GM21515 (cell line): ENCODE measurements at regions not wholly inside any gene's neighbourhood (a gene's known extent, or its start where the extent isn't known, plus 50 kb on each side); places are given as distances from the start of the nearest gene placed in this dataset.

Experiments
- ATAC-seq: cut with Tn5 transposase; IDR thresholded peaks from one replicate; pipeline ENCODE4 v1.9.1; 2021; ENCODE audit not compliant: unreplicated experiment

DNA sequence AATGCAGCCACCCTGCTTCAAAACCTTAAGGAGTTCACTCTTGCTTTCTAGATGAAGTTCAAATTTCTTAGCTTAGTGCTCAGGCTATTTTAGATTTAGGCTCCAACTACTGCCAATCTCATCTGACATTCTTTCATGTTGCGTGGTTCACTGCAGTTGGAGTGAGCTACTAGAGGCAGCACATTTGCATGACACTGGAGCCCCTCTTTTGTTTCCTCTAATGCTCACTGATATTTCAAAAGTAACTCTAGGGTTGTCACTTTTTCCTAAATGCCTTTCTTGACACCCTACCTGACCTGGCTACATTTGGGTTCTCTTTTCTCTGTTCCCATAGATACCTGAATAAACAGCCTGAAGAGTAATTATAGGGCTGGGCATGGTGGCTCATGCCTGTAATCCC is 586.5 kb upstream of the GOT2 start:
- ATAC-seq, result no peak

DNA sequence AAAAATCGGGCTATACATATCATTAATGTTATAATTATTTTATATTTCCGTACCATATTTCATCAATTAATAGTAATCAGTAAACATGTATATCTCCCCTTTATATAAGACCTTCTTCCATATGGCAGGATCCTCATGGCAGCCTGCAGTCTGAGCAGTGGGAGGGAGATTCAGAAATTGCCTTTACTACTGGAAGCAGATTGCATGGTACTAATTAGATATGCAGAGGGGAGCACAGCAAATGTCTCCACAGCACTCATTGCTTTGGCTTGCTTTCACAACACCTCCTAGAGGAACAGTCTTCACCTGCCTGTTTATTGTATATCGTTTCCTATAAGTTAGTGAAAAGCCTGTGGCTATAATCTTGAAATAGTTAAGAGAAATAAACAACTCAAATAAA is 585.8 kb upstream of the GOT2 start:
- ATAC-seq, result no peak

DNA sequence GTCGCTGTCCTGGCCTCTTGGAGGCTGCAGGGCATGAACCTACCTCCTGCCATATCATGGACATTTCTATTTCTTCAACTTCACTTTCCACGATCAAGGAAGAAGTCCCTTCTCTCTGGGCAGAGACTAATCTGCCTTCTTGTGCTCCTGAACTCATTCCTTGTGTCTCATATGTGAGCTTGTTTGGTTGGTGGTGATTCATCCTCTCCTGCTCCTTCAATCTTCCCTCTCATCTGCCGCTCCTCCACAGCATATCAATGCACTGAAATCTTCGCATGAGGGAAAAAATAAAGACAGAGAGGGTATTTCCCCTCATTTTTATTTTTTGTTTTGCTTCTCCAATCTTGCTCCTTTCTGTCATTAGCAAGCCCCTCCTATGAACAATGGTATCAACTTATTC is 571.7 kb upstream of the GOT2 start:
- ATAC-seq, result no peak

DNA sequence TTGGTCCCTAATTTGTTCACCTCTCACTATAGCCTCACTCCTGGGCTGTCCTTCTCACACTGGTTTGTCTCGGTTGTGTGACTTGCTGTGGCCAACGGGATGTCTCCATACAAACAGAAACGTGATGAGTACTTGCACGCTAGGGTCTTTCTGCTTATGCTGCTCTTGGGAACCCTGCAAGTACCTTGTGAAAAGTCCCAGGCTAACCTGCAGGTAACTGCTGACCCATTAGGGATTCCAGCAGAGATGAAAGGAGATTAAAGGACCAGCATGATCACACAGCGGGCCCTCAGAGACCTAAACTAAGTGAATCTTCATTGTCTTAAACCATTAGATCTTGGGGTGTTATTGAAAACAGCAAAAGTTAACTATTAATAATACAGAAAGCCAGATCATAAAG is 562.8 kb upstream of the GOT2 start:
- no peak for ATAC-seq

DNA sequence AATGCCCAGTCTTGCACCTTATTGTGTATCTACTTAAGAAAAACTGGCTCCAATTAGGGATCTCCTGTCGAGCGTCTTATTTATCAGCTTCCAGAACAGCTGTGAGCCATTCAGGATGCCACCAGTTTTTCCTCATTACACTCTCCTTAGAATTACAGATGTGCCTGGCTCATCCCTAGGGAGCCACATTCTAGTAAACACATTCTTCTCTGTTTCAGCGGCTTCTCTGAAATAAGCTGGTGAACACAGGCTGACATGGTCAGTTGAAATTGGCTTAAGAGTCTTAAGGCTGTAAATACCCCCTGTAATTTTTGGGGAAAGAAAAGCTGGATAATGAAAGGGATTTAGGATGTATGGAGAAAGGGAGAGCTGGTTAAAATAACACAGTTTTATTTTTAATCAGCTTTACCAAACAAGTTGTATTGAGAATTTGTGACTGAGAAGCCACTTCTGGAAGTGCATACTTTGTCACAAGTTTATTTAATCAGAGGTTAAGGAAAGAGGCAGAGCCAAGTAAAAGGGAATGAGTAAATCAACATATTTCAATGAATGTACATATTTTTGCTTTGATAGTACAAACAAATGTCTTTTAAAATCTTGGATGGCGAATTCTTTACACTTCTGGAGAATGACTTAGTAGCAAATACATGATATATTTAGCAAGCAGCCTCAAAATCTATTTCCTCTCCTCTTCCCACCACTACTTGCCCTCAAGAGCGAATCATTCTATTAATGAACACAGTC is 562.0 kb upstream of the GOT2 start:
- no peak for ATAC-seq

DNA sequence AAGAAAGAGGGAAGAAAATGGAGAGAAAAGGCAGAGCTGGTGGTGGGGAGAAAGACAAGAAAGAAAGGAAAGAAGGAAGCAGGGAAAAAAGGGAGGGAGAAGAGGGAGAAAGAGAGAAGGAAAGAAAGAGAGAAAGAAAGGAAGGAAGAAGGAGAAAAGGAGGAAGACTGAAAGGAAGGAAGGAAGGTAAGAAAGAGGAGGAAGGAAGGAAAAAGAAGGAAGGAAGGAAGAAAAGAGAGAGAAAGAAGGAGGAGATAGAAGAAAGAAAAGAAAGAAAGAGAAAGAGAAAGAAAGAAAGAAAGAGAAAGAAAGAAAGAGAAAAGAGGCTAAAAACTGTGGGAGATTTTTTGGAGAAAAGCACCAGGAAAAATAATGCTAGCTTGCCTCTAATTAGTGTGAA is 561.4 kb upstream of the GOT2 start:
- ATAC-seq, result no peak

DNA sequence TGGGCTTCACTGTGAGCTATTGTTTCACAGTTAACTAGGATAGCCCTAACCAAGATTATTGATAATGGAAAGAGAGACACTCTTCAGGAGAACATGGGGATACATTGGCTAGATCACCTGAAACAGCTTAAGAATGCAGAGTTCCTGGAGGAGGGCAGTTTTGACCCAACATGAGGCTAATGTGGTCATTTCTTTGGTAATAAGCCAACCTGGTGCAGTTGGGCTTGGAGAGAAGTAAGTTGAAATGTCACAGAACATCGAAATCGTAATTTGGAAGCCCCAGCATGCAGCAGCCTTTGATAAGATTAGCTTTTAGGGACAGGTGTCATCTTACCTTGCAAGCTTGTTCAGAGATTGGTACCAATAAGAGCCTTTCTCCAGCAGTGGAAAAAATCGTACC is 556.6 kb upstream of the GOT2 start:
- no peak for ATAC-seq

DNA sequence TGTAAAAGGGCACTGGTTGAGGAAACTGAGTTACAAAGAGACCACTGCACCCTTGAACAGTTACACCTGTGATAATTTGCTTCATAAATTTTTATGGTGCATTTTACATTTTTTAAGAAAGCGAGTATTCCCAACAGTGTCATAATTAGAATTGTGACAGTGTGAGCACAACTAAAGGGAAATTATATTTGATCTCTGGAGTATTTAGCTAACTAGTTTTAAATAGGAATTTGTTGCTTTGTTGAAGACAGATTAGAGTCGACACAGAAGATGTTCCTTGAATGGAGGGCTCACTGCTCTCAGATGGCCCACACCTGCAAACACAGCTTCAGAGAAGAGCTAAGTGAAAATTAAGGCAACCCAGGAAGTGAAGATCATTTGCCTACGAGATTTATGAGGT is 555.0 kb upstream of the GOT2 start:
- ATAC-seq, result no peak

DNA sequence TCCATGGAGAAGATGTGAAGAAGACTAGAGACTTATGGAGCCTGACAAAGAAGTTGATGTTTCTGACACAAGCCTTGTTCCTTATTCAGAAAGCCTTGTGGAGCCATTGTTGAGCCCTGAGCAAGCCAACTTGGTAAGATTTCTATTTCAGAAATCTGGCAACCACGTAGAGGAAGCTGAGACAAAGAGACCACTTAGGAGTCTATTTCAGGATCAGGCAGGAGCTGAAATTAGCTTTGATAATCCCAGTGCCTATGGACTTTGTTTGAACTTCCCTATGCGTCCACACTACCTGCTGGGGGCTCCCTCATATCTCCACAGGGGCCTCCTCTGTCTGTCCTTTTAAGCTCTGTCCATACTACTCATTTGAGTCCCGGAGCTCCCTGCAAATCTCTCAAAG is 540.0 kb upstream of the GOT2 start:
- ATAC-seq, result no peak

DNA sequence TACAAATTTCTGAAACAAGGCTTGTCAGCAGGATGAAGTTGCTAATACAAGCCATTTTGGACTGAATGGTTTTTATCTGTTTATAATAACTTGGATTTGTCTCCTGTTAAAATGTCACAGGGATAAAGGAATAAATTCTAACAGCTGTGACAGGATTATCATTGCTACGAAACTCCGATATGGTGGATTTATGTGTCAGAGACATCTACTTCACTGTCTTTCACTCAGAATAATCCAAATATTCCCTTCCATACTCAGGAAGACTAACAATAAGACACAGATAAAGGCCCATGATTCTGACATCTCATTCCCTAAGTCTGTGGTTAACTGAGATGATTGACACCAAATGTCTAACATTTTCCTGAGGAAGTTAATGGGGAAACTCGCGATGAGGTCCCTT is 529.8 kb upstream of the GOT2 start:
- ATAC-seq, result no peak

DNA sequence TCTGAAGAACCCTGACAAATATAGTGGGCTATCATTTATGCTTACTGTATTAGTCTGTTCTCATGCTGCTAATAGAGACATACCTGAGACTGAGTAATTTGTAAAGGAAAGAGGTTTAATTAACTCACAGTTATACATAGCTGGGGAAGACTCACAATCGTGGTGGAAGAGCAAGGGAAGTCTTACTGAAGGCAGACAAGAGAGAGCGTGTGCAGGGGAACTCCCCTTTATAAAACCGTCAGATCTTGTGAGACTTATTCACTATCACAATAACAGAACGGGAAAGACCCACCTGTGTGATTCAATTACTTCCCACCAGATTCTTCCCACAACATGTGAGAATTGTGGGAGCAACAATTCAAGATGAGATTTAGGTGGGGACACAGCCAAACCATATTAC is 526.8 kb upstream of the GOT2 start:
- no peak for ATAC-seq

DNA sequence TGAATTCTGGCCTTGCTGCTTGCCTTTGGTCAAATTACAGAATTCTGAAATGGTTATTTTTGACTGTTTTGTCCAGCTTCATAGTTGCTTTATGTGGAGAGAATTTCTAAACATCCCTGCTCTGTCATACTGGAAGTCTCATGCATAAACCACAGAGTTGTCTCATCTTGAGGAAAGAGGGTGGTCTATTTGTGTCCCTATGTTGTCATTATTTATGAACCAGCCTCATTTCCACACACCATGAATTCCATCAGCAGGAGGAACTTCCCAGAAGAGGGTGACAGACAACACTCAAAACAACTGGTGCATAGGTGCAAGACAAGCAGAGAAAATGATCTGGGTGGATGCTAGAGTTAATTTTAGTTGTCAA is 525.8 kb upstream of the GOT2 start:
- no peak for ATAC-seq

DNA sequence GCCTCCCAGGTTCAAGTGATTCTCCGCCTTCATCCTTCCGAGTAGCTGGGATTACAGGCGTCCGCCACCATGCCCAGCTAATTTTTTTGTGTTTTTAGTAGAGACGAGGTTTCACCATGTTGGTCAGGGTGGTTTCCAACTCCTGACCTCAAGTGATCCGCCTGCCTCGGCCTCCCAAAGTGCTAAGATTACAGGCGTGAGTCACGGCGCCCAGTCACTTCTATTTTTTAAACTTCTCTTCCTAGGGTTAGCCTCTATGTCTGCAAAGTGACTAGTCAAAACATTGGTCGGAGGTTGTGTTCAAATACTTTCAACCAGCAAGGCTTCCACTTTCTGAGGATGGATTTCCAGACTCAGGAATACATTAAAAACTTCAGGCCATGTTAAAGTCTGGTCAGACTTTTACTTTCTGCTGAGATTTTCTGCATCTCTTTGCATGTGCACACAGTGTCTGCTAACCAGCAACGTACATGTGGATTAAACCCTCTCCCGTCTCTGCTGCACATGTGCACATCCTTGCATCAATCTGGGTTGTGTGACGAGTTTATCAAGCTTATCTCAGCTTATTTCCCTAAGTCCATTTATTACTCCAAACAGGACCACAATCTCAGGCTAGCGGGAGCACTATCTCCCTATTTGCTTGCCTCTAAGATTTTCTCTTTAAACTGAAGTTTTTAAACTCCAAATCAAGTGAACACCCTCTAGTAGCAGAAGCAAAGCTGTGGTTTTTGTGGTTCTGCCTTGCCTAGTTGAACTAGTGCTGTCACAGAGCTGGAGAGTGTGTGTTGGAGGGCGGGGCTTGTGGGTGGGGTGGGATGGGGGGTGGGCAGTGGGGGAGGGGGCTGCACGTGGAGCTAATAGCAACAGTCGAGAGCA is 525.2 kb upstream of the GOT2 start:
- ATAC-seq, result no peak

DNA sequence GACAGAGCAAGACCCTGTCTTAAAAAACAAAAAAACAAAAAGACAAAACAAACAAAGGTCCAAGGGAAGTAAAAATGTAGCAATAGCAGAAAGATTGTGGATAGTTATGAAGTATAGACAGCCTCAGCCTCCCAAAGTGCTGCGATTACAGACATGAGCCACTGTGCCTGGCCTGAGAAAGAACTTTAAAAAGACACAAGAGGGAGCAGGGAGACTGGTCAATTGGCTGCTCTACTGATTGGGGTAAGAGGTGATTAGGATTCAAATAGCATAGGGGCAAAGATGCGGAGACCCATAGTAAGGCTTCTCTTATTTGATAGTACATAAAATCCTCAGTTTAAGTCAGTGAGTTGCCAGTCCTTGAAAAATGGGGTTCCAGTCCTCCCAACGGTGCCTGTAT is 518.2 kb upstream of the GOT2 start:
- ATAC-seq, result no peak

DNA sequence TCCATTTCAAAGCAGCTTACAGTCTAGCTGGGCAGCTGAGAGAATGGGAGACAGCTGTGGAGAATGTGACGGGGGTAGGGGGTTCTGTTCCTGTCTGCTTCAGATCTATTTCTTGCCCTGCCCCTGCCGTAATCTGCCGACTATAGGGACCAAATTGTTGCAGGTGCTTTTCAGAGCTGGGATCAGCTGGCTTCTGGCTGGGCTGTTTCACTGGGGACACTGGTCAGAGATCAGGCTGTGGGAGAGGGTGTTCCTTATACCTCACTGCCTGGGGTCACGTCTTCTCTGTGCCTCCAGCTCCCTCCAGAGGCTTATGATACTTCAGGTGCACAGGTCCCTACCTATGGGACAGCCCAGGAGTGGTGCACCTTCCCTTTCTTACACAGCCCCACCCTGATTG is 514.9 kb upstream of the GOT2 start:
- no peak for ATAC-seq

DNA sequence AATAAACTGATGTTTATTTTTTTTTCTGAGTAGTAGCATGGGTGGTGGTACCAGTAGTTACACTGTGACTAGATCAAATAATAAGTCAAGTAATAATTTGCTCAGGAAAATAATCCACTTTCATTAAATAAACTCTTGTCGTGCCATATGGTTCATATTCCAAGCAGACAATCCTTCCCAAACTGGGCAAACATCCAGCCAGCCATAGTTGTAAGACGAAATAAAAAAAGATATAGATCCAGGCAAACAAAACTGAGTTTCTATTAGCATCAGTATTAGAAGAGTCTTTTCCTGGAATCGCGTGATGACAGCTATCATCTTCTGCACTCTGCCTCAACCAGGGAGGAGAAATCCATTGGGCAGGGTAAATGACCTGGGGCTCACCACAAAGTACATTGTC is 508.4 kb upstream of the GOT2 start:
- no peak for ATAC-seq

DNA sequence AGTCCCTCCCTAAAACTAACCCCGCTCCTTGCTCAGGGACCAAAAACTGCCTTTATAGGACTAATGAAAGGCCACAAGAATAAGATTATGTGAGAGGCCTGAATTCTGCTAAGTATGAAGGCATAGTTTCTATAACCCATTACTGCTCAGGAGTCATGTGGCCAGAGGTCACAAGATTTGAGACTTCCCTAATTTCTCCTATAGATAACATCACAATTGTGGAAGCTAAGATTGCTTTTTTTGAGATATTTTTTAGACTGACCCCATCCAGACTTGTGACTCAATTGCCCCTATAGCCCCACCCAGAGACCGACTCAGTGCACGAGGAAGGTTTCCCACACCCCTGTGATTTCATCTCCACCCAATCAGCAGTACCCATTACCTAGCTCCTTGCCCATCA is 504.1 kb upstream of the GOT2 start:
- no peak for ATAC-seq

DNA sequence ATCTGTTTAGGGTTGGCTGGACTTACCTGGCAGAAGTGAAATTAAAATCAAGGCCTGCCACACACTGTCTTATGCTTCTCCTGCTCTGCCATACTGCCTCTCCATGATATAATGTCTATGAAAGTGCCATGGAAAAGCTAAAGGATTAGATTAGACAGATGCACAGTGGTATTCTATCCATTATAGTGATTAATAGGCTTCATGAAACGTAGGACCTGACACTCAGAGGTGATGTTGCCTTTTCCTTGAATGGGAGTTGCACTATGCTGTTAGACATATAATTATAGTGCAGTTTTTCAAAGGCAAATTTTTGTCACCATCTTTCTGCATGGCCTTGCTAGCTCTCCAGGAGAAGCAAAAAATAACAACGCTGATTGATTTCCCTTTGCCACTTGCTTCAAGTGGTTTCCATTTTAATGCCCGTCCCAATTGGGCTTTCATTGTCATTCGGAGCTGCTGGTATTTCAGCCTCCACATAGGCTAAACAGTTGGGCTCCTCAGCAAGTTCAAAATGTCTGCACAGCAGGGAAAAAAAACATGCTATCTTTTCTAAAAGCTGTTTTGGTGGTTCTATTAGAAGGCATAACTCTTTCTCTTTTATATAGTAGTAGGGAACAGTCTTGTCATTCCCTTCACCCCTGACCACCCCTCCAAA is 502.8 kb upstream of the GOT2 start:
- no peak for ATAC-seq

DNA sequence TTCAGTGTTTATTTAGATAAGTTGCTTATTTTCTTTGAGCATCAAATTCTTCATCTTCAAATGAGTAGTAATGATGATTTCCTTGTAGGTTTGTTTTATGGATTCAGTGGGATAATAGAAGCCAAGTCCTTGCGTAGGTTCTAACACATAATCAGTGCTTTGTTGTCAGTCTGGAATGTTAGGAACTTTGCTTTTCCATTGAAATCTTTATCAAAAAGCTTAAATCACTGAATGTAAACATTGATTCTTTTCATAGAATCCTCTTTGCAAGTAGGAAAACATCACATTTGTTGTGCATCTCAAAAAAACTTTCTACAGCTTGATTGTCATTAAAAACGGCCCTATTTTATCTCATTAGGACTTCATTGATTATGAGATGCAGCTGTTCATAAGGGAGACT is 490.3 kb upstream of the GOT2 start:
- ATAC-seq, result no peak

DNA sequence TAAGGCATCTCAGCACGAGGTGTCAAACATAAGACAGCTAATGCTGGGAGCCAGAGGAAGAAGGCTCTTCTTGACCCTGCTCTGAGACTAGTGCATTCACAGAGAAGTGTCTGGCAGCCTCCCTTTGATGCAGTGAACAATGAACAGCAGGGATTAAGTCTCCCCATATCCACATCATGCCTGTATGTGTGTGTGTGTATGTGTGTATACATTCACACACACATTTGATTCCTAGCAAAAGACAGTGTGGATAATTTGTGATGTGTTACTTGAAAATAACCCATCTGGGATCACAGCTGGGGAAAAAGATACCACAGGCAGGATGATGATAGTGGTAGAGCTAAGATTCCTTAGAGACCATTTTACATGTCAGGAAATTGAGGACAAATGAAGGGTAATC is 485.9 kb upstream of the GOT2 start:
- ATAC-seq, result no peak

DNA sequence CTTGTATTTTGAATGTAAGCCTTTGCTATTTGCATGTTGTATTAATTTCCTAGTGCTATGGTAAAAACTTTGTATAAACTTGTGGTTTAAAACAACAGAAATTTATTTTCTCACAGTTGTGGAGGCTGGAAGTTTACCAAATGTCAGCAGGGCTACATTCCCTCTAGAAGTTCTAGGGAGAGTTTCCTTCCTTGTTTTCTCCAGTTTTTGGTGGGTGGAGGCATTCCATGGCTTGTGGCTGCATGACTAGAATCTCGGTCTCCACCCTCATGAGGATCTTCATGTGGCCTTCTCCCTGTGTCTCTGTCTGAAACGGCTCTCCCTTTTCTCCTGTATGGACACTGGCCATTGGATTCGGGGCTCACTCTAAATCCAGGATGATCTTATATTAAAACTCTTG is 482.2 kb upstream of the GOT2 start:
- no peak for ATAC-seq

DNA sequence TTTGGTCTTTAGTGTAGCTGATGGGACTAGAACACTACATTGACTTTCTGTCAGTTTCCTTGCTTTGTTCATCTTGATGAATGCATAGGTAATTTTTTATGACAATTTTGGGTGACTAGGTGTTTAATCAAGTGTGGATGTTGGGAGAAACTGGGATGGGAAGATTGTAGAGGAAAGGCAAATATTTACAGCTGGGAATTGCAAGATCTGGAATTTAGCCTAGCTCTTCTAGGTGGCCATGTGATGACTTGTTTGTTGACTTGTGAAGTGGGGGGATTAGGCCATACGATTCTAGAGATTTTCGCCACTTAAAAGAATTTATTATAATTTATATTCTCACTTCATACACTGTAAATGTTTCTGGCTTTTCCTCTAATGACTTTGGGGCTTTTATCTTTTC is 480.3 kb upstream of the GOT2 start:
- ATAC-seq, result no peak
